ENCODE measurements at regions not wholly inside any gene's neighbourhood (a gene's known extent, or its start where the extent isn't known, plus 50 kb on each side); places are given as distances from the start of the nearest gene placed in this dataset.

- no TSS peak for BruUV-seq (replicated peaks)
- H3K79me2 ChIP-seq (ENCODE audit: low read depth) = no peaks in the 10 kb centered on the region
- H3K4me1 ChIP-seq (replicated peaks; ENCODE audit: insufficient read depth) = no peaks in the 10 kb centered on the region
- no peaks in the 10 kb centered on the region for H4K20me1 ChIP-seq (ENCODE audit: insufficient read depth)
- intact Hi-C loops (cut with micrococcal nuclease; ENCODE audit: unreplicated experiment) = no loop called here
- DNase-seq = no peak
- 0 out of 2 replicates have a peak, but pooled peaks cover 3% of the 10 kb centered on the region for H3K9me3 ChIP-seq (ENCODE audit: insufficient read depth, low read depth)
- ChIA-PET CTCF (no interaction called here), POLR2A (ENCODE audit: unreplicated experiment) (no interaction called here)
- TF ChIP-seq CTCF (conservative IDR thresholded peaks at IDR 0.05) (no peak), EZH2 (IDR thresholded peaks at IDR 0.05; ENCODE audit: low read depth) (no peak)
- no peaks in the 10 kb centered on the region for H3K27me3 ChIP-seq (ENCODE audit: insufficient read depth, low read depth)
- H3K9me2 ChIP-seq (ENCODE audit: insufficient read depth) = no peaks in the 10 kb centered on the region
- no peak overlapping the region for H2AFZ ChIP-seq
- no peak overlapping the region for H3K4me2 ChIP-seq
- no peak overlapping the region for H3K4me3 ChIP-seq
- no peaks in the 10 kb centered on the region for H3F3A ChIP-seq (ENCODE audit: insufficient read depth, low read depth)
- H3K36me3 ChIP-seq (ENCODE audit: low read depth) = no peaks in the 10 kb centered on the region
- H3K27ac ChIP-seq = no peak overlapping the region
These were observed 98.3 kb downstream of the BMP4 start for GRCh38 chr14:53858345-53858684.

GRCh38 chr14:53857625-53858344 lies 98.8 kb downstream of the BMP4 start:
- Histone ChIP-seq H3K27ac (no peak overlapping the region), H3K27me3 (ENCODE audit: insufficient read depth, low read depth) (no peaks in the 10 kb centered on the region), H3K36me3 (ENCODE audit: low read depth) (no peaks in the 10 kb centered on the region), H3F3A (ENCODE audit: insufficient read depth, low read depth) (no peaks in the 10 kb centered on the region), H3K4me2 (no peak overlapping the region), H3K79me2 (ENCODE audit: low read depth) (no peaks in the 10 kb centered on the region), H3K9me3 (ENCODE audit: insufficient read depth, low read depth) (0 out of 2 replicates have a peak, but pooled peaks cover 3% of the 10 kb centered on the region), H2AFZ (no peak overlapping the region), H3K9me2 (ENCODE audit: insufficient read depth) (no peaks in the 10 kb centered on the region), H4K20me1 (ENCODE audit: insufficient read depth) (no peaks in the 10 kb centered on the region), H3K4me1 (replicated peaks; ENCODE audit: insufficient read depth) (no peaks in the 10 kb centered on the region), H3K4me3 (no peak overlapping the region)
- no TSS peak for BruUV-seq (replicated peaks)
- DNase-seq = no peak
- ChIA-PET CTCF (no interaction called here), POLR2A (ENCODE audit: unreplicated experiment) (interaction anchor here (0.6 to 0.7 kb wide), 2 partner anchors 165 to 302 kb away, joined by 3 to 5 read pairs; no protein-coding TSS in a partner anchor)
- intact Hi-C loops (cut with micrococcal nuclease; ENCODE audit: unreplicated experiment) = no loop called here
- TF ChIP-seq EZH2 (IDR thresholded peaks at IDR 0.05; ENCODE audit: low read depth) (no peak), CTCF (conservative IDR thresholded peaks at IDR 0.05) (no peak)

GRCh38 chr14:53855574-53855973 lies 101.1 kb downstream of the BMP4 start:
- intact Hi-C loops (cut with micrococcal nuclease; ENCODE audit: unreplicated experiment) = no loop called here

More at GRCh38 chr14:53855574-53855973, 101.1 kb downstream of the BMP4 start:
- DNase-seq = no peak
- H3K4me2 ChIP-seq = no peak overlapping the region
- POLR2A ChIA-PET (ENCODE audit: unreplicated experiment) = no interaction called here
- no peaks in the 10 kb centered on the region for H4K20me1 ChIP-seq (ENCODE audit: insufficient read depth)
- no TSS peak for BruUV-seq (replicated peaks)
- no peak overlapping the region for H2AFZ ChIP-seq
- CTCF ChIA-PET = interaction anchor here (0.6 kb wide), 1 partner anchor 239 kb away, joined by 5 read pairs; no protein-coding TSS in a partner anchor
- H3K27me3 ChIP-seq (ENCODE audit: insufficient read depth, low read depth) = no peaks in the 10 kb centered on the region
- no peak overlapping the region for H3K27ac ChIP-seq
- 0 out of 2 replicates have a peak, but pooled peaks cover 3% of the 10 kb centered on the region for H3K9me3 ChIP-seq (ENCODE audit: insufficient read depth, low read depth)
- TF ChIP-seq EZH2 (IDR thresholded peaks at IDR 0.05; ENCODE audit: low read depth) (no peak), CTCF (conservative IDR thresholded peaks at IDR 0.05) (no peak)
- no peaks in the 10 kb centered on the region for H3K36me3 ChIP-seq (ENCODE audit: low read depth)
- no peak overlapping the region for H3K4me3 ChIP-seq
- peaks cover 20% of the 10 kb centered on the region for H3F3A ChIP-seq (ENCODE audit: insufficient read depth, low read depth)
- no peaks in the 10 kb centered on the region for H3K9me2 ChIP-seq (ENCODE audit: insufficient read depth)
- H3K4me1 ChIP-seq (replicated peaks; ENCODE audit: insufficient read depth) = peaks cover 18% of the 10 kb centered on the region
- H3K79me2 ChIP-seq (ENCODE audit: low read depth) = no peaks in the 10 kb centered on the region
